ENCODE measurements at regions not wholly inside any gene's neighbourhood (a gene's known extent, or its start where the extent isn't known, plus 50 kb on each side); places are given as distances from the start of the nearest gene placed in this dataset.

GRCh38 chr6:106035655-106036054, 50.5 kb upstream of the PRDM1 start:
- no peak overlapping the region for H3K4me3 ChIP-seq
- H3K36me3 ChIP-seq, result no peaks in the 10 kb centered on the region
- TF ChIP-seq CTCF (IDR thresholded peaks at IDR 0.05), result no peak
- H3K4me1 ChIP-seq, result no peaks in the 10 kb centered on the region
- H3K9me3 ChIP-seq, result peaks cover 0 to 28% of the 10 kb centered on the region in 2 donors
- DNase-seq (ENCODE audit: low spot score), result no peak
- no peak overlapping the region for H3K27ac ChIP-seq
- H3K27me3 ChIP-seq, result no peaks in the 10 kb centered on the region

GRCh38 chr6:106033806-106034205, 52.3 kb upstream of the PRDM1 start:
- no peak for TF ChIP-seq CTCF (IDR thresholded peaks at IDR 0.05)

GRCh38 chr6:106027758-106028157, 58.4 kb upstream of the PRDM1 start:
- no peak for TF ChIP-seq CTCF (IDR thresholded peaks at IDR 0.05)
- Histone ChIP-seq H3K36me3 (no peaks in the 10 kb centered on the region), H3K4me1 (no peaks in the 10 kb centered on the region), H3K4me3 (no peak overlapping the region), H3K27ac (no peak overlapping the region), H3K27me3 (no peaks in the 10 kb centered on the region), H3K9me3 (no peaks in the 10 kb centered on the region)
- no peak for DNase-seq (ENCODE audit: low spot score)

More at GRCh38 chr6:106033806-106034205, 52.3 kb upstream of the PRDM1 start:
- Histone ChIP-seq H3K4me3 (no peak overlapping the region), H3K27ac (no peak overlapping the region), H3K9me3 (peaks cover 0 to 28% of the 10 kb centered on the region in 2 donors), H3K27me3 (no peaks in the 10 kb centered on the region), H3K36me3 (no peaks in the 10 kb centered on the region), H3K4me1 (no peaks in the 10 kb centered on the region)
- no peak for DNase-seq (ENCODE audit: low spot score)

GRCh38 chr6:106026748-106027715, 59.1 kb upstream of the PRDM1 start:
- no peak for DNase-seq (ENCODE audit: low spot score)
- H3K9me3 ChIP-seq, result no peaks in the 10 kb centered on the region
- no peak for TF ChIP-seq CTCF (IDR thresholded peaks at IDR 0.05)
- no peaks in the 10 kb centered on the region for H3K4me1 ChIP-seq
- no peaks in the 10 kb centered on the region for H3K27me3 ChIP-seq
- H3K36me3 ChIP-seq, result no peaks in the 10 kb centered on the region
- H3K27ac ChIP-seq, result no peak overlapping the region
- no peak overlapping the region for H3K4me3 ChIP-seq

- no peak overlapping the region for H3K27ac ChIP-seq
- no peak overlapping the region for H3K4me3 ChIP-seq
- H3K27me3 ChIP-seq, result no peaks in the 10 kb centered on the region
- no peaks in the 10 kb centered on the region for H3K36me3 ChIP-seq
- TF ChIP-seq CTCF (IDR thresholded peaks at IDR 0.05), result no peak
- no peak for DNase-seq (ENCODE audit: low spot score)
- H3K9me3 ChIP-seq, result no peaks in the 10 kb centered on the region
- no peaks in the 10 kb centered on the region for H3K4me1 ChIP-seq
These were observed 60.5 kb upstream of the PRDM1 start for GRCh38 chr6:106025655-106026054.
